ENCODE measurements at regions not wholly inside any gene's neighbourhood (a gene's known extent, or its start where the extent isn't known, plus 50 kb on each side); places are given as distances from the start of the nearest gene placed in this dataset.

- Histone ChIP-seq H3K27ac (ENCODE audit: low read depth, low read length, poor library complexity, severe bottlenecking) (no peak overlapping the region), H3K4me3 (ENCODE audit: low read depth, low read length, poor library complexity, severe bottlenecking) (no peak overlapping the region), H3K36me3 (ENCODE audit: insufficient read depth, low read length, poor library complexity, severe bottlenecking) (no peaks in the 10 kb centered on the region), H3K9me3 (ENCODE audit: low read depth, low read length, poor library complexity, severe bottlenecking) (no peaks in the 10 kb centered on the region), H3K27me3 (replicated peaks; ENCODE audit: insufficient read depth, low read depth, low read length, poor library complexity) (no peaks in the 10 kb centered on the region), H3K4me1 (ENCODE audit: insufficient read depth, low read length, poor library complexity, severe bottlenecking) (no peaks in the 10 kb centered on the region)
- POLR2A ChIA-PET (ENCODE audit: low non-redundant PET), result no interaction called here
- no peak for DNase-seq (ENCODE audit: low spot score)
- no peak for TF ChIP-seq CTCF (conservative IDR thresholded peaks at IDR 0.05; ENCODE audit: low read depth, low read length)
- no peak for TF ChIP-seq EZH2 (IDR thresholded peaks at IDR 0.05; ENCODE audit: borderline replicate concordance, low read depth, low read length, poor library complexity, severe bottlenecking)
- BruUV-seq (replicated peaks), result no TSS peak
- CTCF ChIA-PET, result no interaction called here
- intact Hi-C loops (cut with micrococcal nuclease; ENCODE audit: unreplicated experiment), result no loop called here
Observed at GRCh38 chr5:39503155-39503554, 78.4 kb upstream of the DAB2 start.

DNA sequence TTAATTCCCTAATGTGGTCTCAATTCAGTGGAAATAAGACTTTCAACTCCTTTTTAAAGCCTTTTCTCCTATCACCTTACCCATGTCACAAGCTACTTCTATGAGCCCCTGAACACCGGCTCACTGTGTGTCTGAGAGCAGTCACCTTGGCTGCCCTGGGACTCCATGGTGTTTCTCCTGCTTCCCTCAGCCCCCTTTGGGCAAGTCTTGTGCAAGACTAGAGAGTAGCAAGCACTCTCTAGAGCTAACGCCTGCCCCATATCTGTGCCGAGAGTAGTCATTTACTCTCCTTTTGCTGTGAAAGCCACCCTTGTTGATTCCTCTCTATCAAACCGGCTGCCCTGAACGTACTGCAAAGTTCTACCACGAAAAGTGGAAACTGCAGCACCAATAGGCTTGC, 77.9 kb upstream of the DAB2 start:
- Histone ChIP-seq H3K36me3 (ENCODE audit: insufficient read depth, low read length, poor library complexity, severe bottlenecking) (no peaks in the 10 kb centered on the region), H3K9me3 (ENCODE audit: low read depth, low read length, poor library complexity, severe bottlenecking) (no peaks in the 10 kb centered on the region), H3K4me3 (ENCODE audit: low read depth, low read length, poor library complexity, severe bottlenecking) (no peak overlapping the region), H3K27me3 (replicated peaks; ENCODE audit: insufficient read depth, low read depth, low read length, poor library complexity) (no peaks in the 10 kb centered on the region), H3K27ac (ENCODE audit: low read depth, low read length, poor library complexity, severe bottlenecking) (no peak overlapping the region), H3K4me1 (ENCODE audit: insufficient read depth, low read length, poor library complexity, severe bottlenecking) (no peaks in the 10 kb centered on the region)
- intact Hi-C loops (cut with micrococcal nuclease; ENCODE audit: unreplicated experiment), result no loop called here
- POLR2A ChIA-PET (ENCODE audit: low non-redundant PET), result interaction anchor here (0.5 kb wide), 1 partner anchor 24 kb away, joined by 11 read pairs; no protein-coding TSS in a partner anchor
- CTCF ChIA-PET, result no interaction called here
- no TSS peak for BruUV-seq (replicated peaks)
- no peak for DNase-seq (ENCODE audit: low spot score)
- no peak for TF ChIP-seq EZH2 (IDR thresholded peaks at IDR 0.05; ENCODE audit: borderline replicate concordance, low read depth, low read length, poor library complexity, severe bottlenecking)
- no peak for TF ChIP-seq CTCF (conservative IDR thresholded peaks at IDR 0.05; ENCODE audit: low read depth, low read length)

DNA sequence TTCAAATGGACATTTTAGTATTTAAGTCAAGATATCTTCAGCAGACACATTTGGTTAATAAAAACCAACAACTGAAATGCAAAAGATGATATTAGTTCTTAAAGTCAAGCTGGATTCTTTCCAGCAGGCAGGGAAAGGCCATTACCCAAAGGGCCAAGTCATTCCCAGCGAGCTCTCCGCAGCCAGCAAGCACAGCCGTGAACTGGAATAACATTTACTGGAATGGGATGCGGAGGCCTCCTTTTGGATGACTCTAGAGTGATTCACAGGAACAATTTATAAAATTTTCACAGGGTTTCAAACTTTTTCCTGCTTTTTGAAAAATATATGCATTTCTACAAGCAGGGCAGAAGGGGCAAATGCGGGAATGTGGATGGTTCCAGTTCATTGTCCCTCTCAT, 76.6 kb upstream of the DAB2 start:
- Histone ChIP-seq H3K4me1 (ENCODE audit: insufficient read depth, low read length, poor library complexity, severe bottlenecking) (no peaks in the 10 kb centered on the region), H3K9me3 (ENCODE audit: low read depth, low read length, poor library complexity, severe bottlenecking) (no peaks in the 10 kb centered on the region), H3K36me3 (ENCODE audit: insufficient read depth, low read length, poor library complexity, severe bottlenecking) (no peaks in the 10 kb centered on the region), H3K27ac (ENCODE audit: low read depth, low read length, poor library complexity, severe bottlenecking) (no peak overlapping the region), H3K27me3 (replicated peaks; ENCODE audit: insufficient read depth, low read depth, low read length, poor library complexity) (no peaks in the 10 kb centered on the region), H3K4me3 (ENCODE audit: low read depth, low read length, poor library complexity, severe bottlenecking) (no peak overlapping the region)
- POLR2A ChIA-PET (ENCODE audit: low non-redundant PET), result no interaction called here
- CTCF ChIA-PET, result no interaction called here
- DNase-seq (ENCODE audit: low spot score), result no peak
- no TSS peak for BruUV-seq (replicated peaks)
- intact Hi-C loops (cut with micrococcal nuclease; ENCODE audit: unreplicated experiment), result no loop called here
- TF ChIP-seq EZH2 (IDR thresholded peaks at IDR 0.05; ENCODE audit: borderline replicate concordance, low read depth, low read length, poor library complexity, severe bottlenecking), result no peak
- no peak for TF ChIP-seq CTCF (conservative IDR thresholded peaks at IDR 0.05; ENCODE audit: low read depth, low read length)

All from A673 (cell line).